Heart left ventricle (tissue), 16 donors: ENCODE measurements at regions not wholly inside any gene's neighbourhood (a gene's known extent, or its start where the extent isn't known, plus 50 kb on each side); places are given as distances from the start of the nearest gene placed in this dataset.

Experiments
- ATAC-seq, 4 donors: fragments of 200-7000 bp; cut with Tn5 transposase; one replicate each; pipeline ENCODE4 v1.9.1; 2020 to 2022; ENCODE audit warnings: moderate library complexity in 4 of 4, mild to moderate bottlenecking in 3 of 4, moderate number of reproducible peaks in 1 of 4
- DNase-seq, 5 donors: peaks; one replicate each; pipeline ENCODE4 v3.0.0-alpha.2; 2020
- H3K27ac ChIP-seq, 12 donors: fragments of 200-600 bp; sonication (generic) in 4 of 12; one replicate each; pipeline versions ENCODE4 v1.5.0 to v1.8.0; 2016 to 2022; ENCODE audit warnings: mild to moderate bottlenecking in 2 of 12
- H3K27me3 ChIP-seq, 9 donors: fragments of 200-600 bp; sonication (generic) in 2 of 9; one replicate each; pipeline versions ENCODE4 v1.5.1 to v1.8.0; 2016 to 2022; ENCODE audit warnings: mild to moderate bottlenecking in 3 of 9
- H3K36me3 ChIP-seq, 9 donors: fragments of 200-600 bp; sonication (generic) in 2 of 9; one replicate each; pipeline versions ENCODE4 v1.5.0 to v1.8.0; 2018 to 2022; ENCODE audit warnings: mild to moderate bottlenecking in 2 of 9
- H3K4me1 ChIP-seq, 12 donors: fragments of 200-600 bp; sonication (generic) in 4 of 12; one replicate each; pipeline versions ENCODE4 v1.5.0 to v1.8.0; 2016 to 2022; ENCODE audit warnings: mild to moderate bottlenecking in 3 of 12
- H3K4me3 ChIP-seq, 12 donors: fragments of 200-600 bp; sonication (generic) in 4 of 12; one replicate each; pipeline versions ENCODE4 v1.5.0 to v1.8.0; 2017 to 2022; ENCODE audit warnings: mild to moderate bottlenecking in 9 of 12, moderate library complexity in 4 of 12
- H3K9me3 ChIP-seq, 12 donors: fragments of 200-600 bp; sonication (generic) in 4 of 12; one replicate each; pipeline versions ENCODE4 v1.5.0 to v1.8.0; 2016 to 2022; ENCODE audit warnings: mild to moderate bottlenecking in 1 of 12
- CTCF ChIP-seq, 12 donors: fragments of 200-600 bp; sonication (generic) in 4 of 12; IDR thresholded peaks; one replicate each; pipeline versions ENCODE4 v1.5.0 to v1.8.0; 2018 to 2022; ENCODE audit warnings: antibody characterized with exemption in 12 of 12, mild to moderate bottlenecking in 5 of 12
- POLR2A ChIP-seq, 2 donors: fragments of 450-650 bp; IDR thresholded peaks; one replicate each; pipeline ENCODE4 v1.6.1; 2017; ENCODE audit warnings: antibody characterized with exemption in 2 of 2, mild to moderate bottlenecking in 2 of 2, moderate library complexity in 2 of 2
- WGBS, 4 donors: extraction: QIAGEN DNeasy Blood & Tissue Kit in 2 of 4; methylation state at CpG; one replicate each; pipeline versions ENCODE4 v1.1.5 to v1.1.7; 2013 to 2018; 5-methylcytosine and 5-hydroxymethylcytosine counted together
- intact Hi-C, 10 donors: fragments of 100-400 bp; cut with DNase I; formaldehyde crosslinking; loops; one replicate each; pipeline versions ENCODE4 v1.11.1 to v1.14.2; 2022
- donor health status: ischemic (EF 13 %, LVEDD 7.1; RV severe dilation, severe dysfunction).
- donor health status: healthy with polysubstance abuse.
- donor health status: DM: no; HTN: yes; CAD: no.
- donor health status: DM: no; HTN: no; CAD: no.
- donor health status: ischemic (EF 25% LVEDD 6.9; RV normal size, moderate dysfunction).
- donor health status: ischemic (EF 25% LVEDD 5.7; RV mildly dilated, moderate dysfunction).
- donor health status: healthy.
- donor health status: DM: yes; HTN: yes; CAD: no.
- donor health status: ischemic (EF 35%, LVEDD 5.7; RV mildly dilated, moderate dysfunction).
- donor health status: nonischemic (EF 11% LVEDD 7.7; RV severe dilation, severe dysfunction).
- donor health status: DM: yes; HTN: yes; CAD: no.
- donor health status: PGD.
- donor health status: ischemic (EF 29% LVEDD 5.4; RV normal size, mild dysfunction).
- donor health status: nonischemic (EF 23%, LVEDD 6.1; RV moderate dilation, normal function).

GRCh38 chr12:13365748-13366366, 169.3 kb downstream of the EMP1 start:
- TF ChIP-seq CTCF (IDR thresholded peaks at IDR 0.05) (no peak), POLR2A (IDR thresholded peaks at IDR 0.05) (no peak)
- H3K36me3 ChIP-seq = no peaks in the 10 kb centered on the region
- no peak overlapping the region for H3K27ac ChIP-seq
- ATAC-seq (peak in 2 of 4 donors; percentile 28 to 62), DNase-seq (peak in 2 of 5 donors; percentile 38 to 48)
- H3K9me3 ChIP-seq = no peaks in the 10 kb centered on the region
- WGBS, 4 donors = 80 to 89% (median 86%) methylated on average over 16 of the region's 16 CpGs
- peaks cover 0 to 5% (median 0%) of the 10 kb centered on the region in 9 donors for H3K27me3 ChIP-seq
- no peak overlapping the region for H3K4me3 ChIP-seq
- intact Hi-C loops = loop anchor here in 5 of 10 donors (5.0 to 10.0 kb wide), 3 partner anchors 166 to 299 kb away; no protein-coding TSS in a partner anchor
- H3K4me1 ChIP-seq = no peaks in the 10 kb centered on the region

- no peak overlapping the region for H3K27ac ChIP-seq
- ATAC-seq = peak in 3 of 4 donors; percentile 78 to 87 (median 80)
- 42 to 50% (median 46%) methylated on average over 5 of the region's 5 CpGs for WGBS, 4 donors
Measured at GRCh38 chr12:13362260-13362841, 165.8 kb downstream of the EMP1 start.

DNA sequence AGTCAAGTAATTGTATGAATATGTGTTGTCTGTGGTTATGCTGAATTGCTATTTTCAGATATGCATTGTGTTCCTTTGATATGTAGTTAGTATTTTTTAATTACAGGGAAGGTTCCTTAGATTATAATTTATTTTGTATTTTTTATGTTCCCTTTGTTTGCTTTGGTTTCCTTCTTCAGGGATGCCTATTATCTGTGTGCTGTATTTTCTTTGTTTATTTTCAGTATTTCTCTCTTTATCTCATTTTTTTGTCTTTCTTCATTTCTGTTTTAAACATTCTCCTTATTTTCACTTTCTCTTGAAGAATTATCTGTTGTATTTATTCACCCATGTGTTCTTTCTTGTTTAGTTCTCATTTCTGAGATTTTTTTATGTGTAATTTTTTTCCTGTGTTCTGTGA, 163.1 kb downstream of the EMP1 start:
- TF ChIP-seq CTCF (IDR thresholded peaks at IDR 0.05) = no peak
- no peak for TF ChIP-seq POLR2A (IDR thresholded peaks at IDR 0.05)
- no peaks in the 10 kb centered on the region for H3K9me3 ChIP-seq
- intact Hi-C loops = loop anchor here in 9 of 10 donors (5.0 to 10.0 kb wide), 6 partner anchors 173 to 808 kb away; no protein-coding TSS in a partner anchor
- H3K27ac ChIP-seq = no peak overlapping the region
- DNase-seq = no peak
- no peaks in the 10 kb centered on the region for H3K36me3 ChIP-seq
- no peaks in the 10 kb centered on the region for H3K4me1 ChIP-seq
- no peak for ATAC-seq
- peaks cover 0 to 14% (median 9%) of the 10 kb centered on the region in 9 donors for H3K27me3 ChIP-seq
- H3K4me3 ChIP-seq = no peak overlapping the region

More at GRCh38 chr12:13362260-13362841, 165.8 kb downstream of the EMP1 start:
- Histone ChIP-seq H3K4me3 (no peak overlapping the region), H3K4me1 (no peaks in the 10 kb centered on the region), H3K27me3 (peaks cover 0 to 14% (median 4%) of the 10 kb centered on the region in 9 donors), H3K36me3 (no peaks in the 10 kb centered on the region), H3K9me3 (no peaks in the 10 kb centered on the region)
- intact Hi-C loops = loop anchor here (2.0 to 10.0 kb wide), 8 partner anchors 170 to 805 kb away; no protein-coding TSS in a partner anchor
- TF ChIP-seq POLR2A (IDR thresholded peaks at IDR 0.05) (no peak), CTCF (IDR thresholded peaks at IDR 0.05) (peak; percentile 59 to 80 (median 76))
- peak; percentile 35 to 69 (median 49) for DNase-seq

DNA sequence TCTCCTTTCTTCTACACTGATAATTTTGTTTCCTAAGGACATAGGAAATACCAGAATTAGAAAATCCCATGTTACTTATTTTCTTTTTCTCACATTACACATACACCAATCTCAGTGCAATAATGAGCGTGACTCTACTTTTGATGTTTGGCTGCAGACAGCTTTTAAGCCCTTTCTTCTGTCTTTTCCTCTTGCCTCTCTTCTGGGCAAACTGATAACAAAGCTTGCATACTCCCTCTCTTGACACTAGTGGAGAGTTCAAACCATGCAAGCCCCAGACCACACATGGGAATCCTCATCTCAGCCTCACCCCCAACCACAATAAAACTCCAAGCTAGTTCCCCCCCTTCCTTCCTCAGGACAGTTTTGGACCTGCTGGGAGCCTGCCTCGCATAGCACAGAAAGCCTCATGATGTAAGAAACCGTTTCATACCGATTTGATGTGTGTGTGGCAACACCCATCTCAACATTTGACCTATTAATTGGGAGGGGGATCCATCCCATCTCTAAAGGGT, 161.9 kb downstream of the EMP1 start:
- Histone ChIP-seq H3K36me3 (no peaks in the 10 kb centered on the region), H3K27me3 (peaks cover 0 to 16% (median 9%) of the 10 kb centered on the region in 9 donors), H3K27ac (no peak overlapping the region), H3K9me3 (no peaks in the 10 kb centered on the region), H3K4me1 (no peaks in the 10 kb centered on the region), H3K4me3 (no peak overlapping the region)
- TF ChIP-seq CTCF (IDR thresholded peaks at IDR 0.05) (no peak), POLR2A (IDR thresholded peaks at IDR 0.05) (no peak)
- intact Hi-C loops = no loop called here
- ATAC-seq = no peak
- 70 to 75% (median 73%) methylated on average over 4 of the region's 4 CpGs for WGBS, 4 donors
- DNase-seq = no peak
